Transverse colon (tissue), 4 donors: ENCODE measurements at regions not wholly inside any gene's neighbourhood (a gene's known extent, or its start where the extent isn't known, plus 50 kb on each side); places are given as distances from the start of the nearest gene placed in this dataset.

Source experiments
- DNase-seq: peaks from one replicate; pipeline ENCODE4 v3.0.0-alpha.2; 2019
- H3K27ac ChIP-seq, 4 donors: fragments of 200-600 bp; sonication (generic); 2 replicates each; pipeline ENCODE4 v1.5.1; 2016 to 2018; ENCODE audit warnings: inconsistent platforms in 4 of 4
- H3K27me3 ChIP-seq: fragments of 200-600 bp; sonication (generic); 2 replicates; pipeline ENCODE4 v1.5.1; 2017; ENCODE audit warnings: inconsistent platforms
- H3K36me3 ChIP-seq, 4 donors: fragments of 200-600 bp; sonication (generic); 2 replicates each; pipeline ENCODE4 v1.5.1; 2017 to 2019; ENCODE audit warnings: inconsistent platforms in 4 of 4
- H3K4me1 ChIP-seq, 4 donors: fragments of 200-600 bp; sonication (generic); 2 replicates each; pipeline ENCODE4 v1.5.1; 2017 to 2020; ENCODE audit warnings: inconsistent platforms in 4 of 4
- H3K4me3 ChIP-seq, 4 donors: fragments of 200-600 bp; sonication (generic); 1 replicate in 1 of 4; 2 replicates in 3 of 4; pipeline versions ENCODE4 v1.5.1 to v1.6.1; 2017 to 2019; ENCODE audit warnings: inconsistent platforms in 4 of 4
- H3K9me3 ChIP-seq, 2 donors: fragments of 200-600 bp; sonication (generic); 2 replicates each; pipeline ENCODE4 v1.5.1; 2017 to 2019; ENCODE audit warnings: inconsistent platforms in 2 of 2
- CTCF ChIP-seq, 5 experiments: fragments of 200-600 bp in 3 of 5; fragments of 450-650 bp in 2 of 5; sonication (generic) in 3 of 5; IDR thresholded peaks; 1 replicate in 2 of 5; 2 replicates in 3 of 5; pipeline ENCODE4 v1.5.1; 2016 to 2017; ENCODE audit warnings: antibody characterized with exemption in 5 of 5, inconsistent platforms in 3 of 5, mild to moderate bottlenecking in 2 of 5, moderate library complexity in 1 of 5
- EP300 ChIP-seq: sonication (generic); formaldehyde crosslinking; IDR thresholded peaks from one replicate; pipeline ENCODE4 v1.6.1; 2017; ENCODE audit warnings: antibody characterized with exemption, low read depth
- POLR2A ChIP-seq: fragments of 450-650 bp; IDR thresholded peaks from one replicate; pipeline ENCODE4 v1.6.1; 2016; ENCODE audit warnings: antibody characterized with exemption, mild to moderate bottlenecking, moderate library complexity
- POLR2AphosphoS5 ChIP-seq, 3 donors: sonication (generic); formaldehyde crosslinking; IDR thresholded peaks; one replicate each; pipeline ENCODE4 v1.6.1; 2016; ENCODE audit warnings: antibody characterized with exemption in 3 of 3
- WGBS, 2 donors: methylation state at CpG; one replicate each; pipeline ENCODE4 v1.1.5; 2018; ENCODE audit warnings: low coverage in 1 of 2; 5-methylcytosine and 5-hydroxymethylcytosine counted together
- in situ Hi-C, 4 donors: fragments of 200-750 bp; cut with MboI; loops; one replicate each; pipeline versions ENCODE4 v1.15.0 to v1.15.1; 2017; ENCODE audit warnings: low sequenced_read_pairs in 3 of 4, low pct_ligation_motif_present in 1 of 4, low pct_unique_long_range_greater_than_20kb in 1 of 4
- intact Hi-C: fragments of 100-400 bp; cut with DNase I; formaldehyde crosslinking; loops from one replicate; pipeline ENCODE4 v1.15.1; 2023; ENCODE audit warnings: low total_unique reads

DNA sequence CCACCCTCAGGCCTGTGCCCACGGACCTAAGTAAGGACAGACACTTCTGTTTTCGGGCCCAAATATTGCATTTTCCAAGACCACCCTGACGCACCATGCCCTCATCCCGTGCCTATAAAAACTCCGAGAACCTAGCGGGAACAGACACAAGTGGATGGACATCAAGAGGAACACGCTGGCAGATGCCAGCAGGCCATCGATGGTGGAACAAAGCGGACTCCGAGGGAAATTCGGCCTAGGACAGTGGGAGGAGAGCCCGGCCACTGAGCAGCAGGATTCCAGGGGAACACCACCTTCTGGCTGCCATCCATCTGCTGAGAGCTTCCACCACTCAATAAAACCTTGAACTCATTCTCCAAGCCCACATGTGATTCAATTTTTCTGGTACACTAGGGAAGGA is 243.6 kb upstream of the ZWINT start:
- Histone ChIP-seq H3K4me1 (no peaks in the 10 kb centered on the region), H3K9me3 (no peaks in the 10 kb centered on the region), H3K27me3 (no peaks in the 10 kb centered on the region), H3K36me3 (no peaks in the 10 kb centered on the region), H3K4me3 (no peak overlapping the region), H3K27ac (no peak overlapping the region)
- WGBS, 2 donors = 82% methylated on average over 9 to 12 of the region's 12 CpGs
- in situ Hi-C loops = no loop called here
- no peak for DNase-seq
- intact Hi-C loops = no loop called here
- TF ChIP-seq EP300 (no peak), CTCF (IDR thresholded peaks at IDR 0.05) (no peak), POLR2A (no peak), POLR2AphosphoS5 (IDR thresholded peaks at IDR 0.05) (no peak)

- WGBS, 2 donors = 70 to 82% methylated on average over 1 to 2 of the region's 2 CpGs
- intact Hi-C loops (no loop called here), in situ Hi-C loops (no loop called here)
- no peaks in the 10 kb centered on the region for H3K36me3 ChIP-seq
- H3K27ac ChIP-seq = no peak overlapping the region
- H3K27me3 ChIP-seq = no peaks in the 10 kb centered on the region
- H3K4me1 ChIP-seq = no peaks in the 10 kb centered on the region
- no peak for DNase-seq
- H3K4me3 ChIP-seq = no peak overlapping the region
- TF ChIP-seq EP300 = no peak
- no peaks in the 10 kb centered on the region for H3K9me3 ChIP-seq
These were observed 238.1 kb upstream of the ZWINT start for GRCh38 chr10:56599201-56599600.

GRCh38 chr10:56596257-56596656 is 235.2 kb upstream of the ZWINT start:
- no peaks in the 10 kb centered on the region for H3K9me3 ChIP-seq
- intact Hi-C loops = no loop called here
- no peak for DNase-seq
- WGBS, 2 donors = 43 to 49% methylated on average over 4 of the region's 4 CpGs
- no peak overlapping the region for H3K4me3 ChIP-seq
- TF ChIP-seq EP300 = no peak
- TF ChIP-seq POLR2AphosphoS5 (IDR thresholded peaks at IDR 0.05) = no peak
- TF ChIP-seq POLR2A = no peak
- TF ChIP-seq CTCF (IDR thresholded peaks at IDR 0.05) = no peak
- in situ Hi-C loops = no loop called here
- H3K27me3 ChIP-seq = no peaks in the 10 kb centered on the region
- H3K36me3 ChIP-seq = no peaks in the 10 kb centered on the region
- H3K4me1 ChIP-seq = no peaks in the 10 kb centered on the region
- H3K27ac ChIP-seq = no peak overlapping the region

GRCh38 chr10:56593120-56593519 is 232.1 kb upstream of the ZWINT start:
- intact Hi-C loops (no loop called here), in situ Hi-C loops (no loop called here)
- Histone ChIP-seq H3K4me3 (no peak overlapping the region), H3K36me3 (no peaks in the 10 kb centered on the region), H3K27me3 (no peaks in the 10 kb centered on the region), H3K9me3 (no peaks in the 10 kb centered on the region), H3K27ac (no peak overlapping the region), H3K4me1 (no peaks in the 10 kb centered on the region)
- WGBS, 2 donors = 54 to 82% methylated on average over 1 of the region's 1 CpG
- no peak for DNase-seq
- TF ChIP-seq EP300 (no peak), POLR2AphosphoS5 (IDR thresholded peaks at IDR 0.05) (no peak), POLR2A (no peak), CTCF (IDR thresholded peaks at IDR 0.05) (no peak)

GRCh38 chr10:56586461-56586891 is 225.4 kb upstream of the ZWINT start:
- 59 to 80% methylated on average over 3 to 12 of the region's 12 CpGs for WGBS, 2 donors
- in situ Hi-C loops = no loop called here
- Histone ChIP-seq H3K4me3 (no peak overlapping the region), H3K27me3 (no peaks in the 10 kb centered on the region), H3K27ac (no peak overlapping the region), H3K36me3 (no peaks in the 10 kb centered on the region), H3K9me3 (no peaks in the 10 kb centered on the region), H3K4me1 (no peaks in the 10 kb centered on the region)
- no peak for DNase-seq
- TF ChIP-seq POLR2AphosphoS5 (IDR thresholded peaks at IDR 0.05) = no peak
- TF ChIP-seq EP300 = no peak
- TF ChIP-seq CTCF (IDR thresholded peaks at IDR 0.05) = no peak
- TF ChIP-seq POLR2A = no peak
- intact Hi-C loops = no loop called here
